Right renal pelvis (tissue), 4 donors: ENCODE measurements at regions not wholly inside any gene's neighbourhood (a gene's known extent, or its start where the extent isn't known, plus 50 kb on each side); places are given as distances from the start of the nearest gene placed in this dataset.

Source experiments
- DNase-seq, 4 donors: peaks; one replicate each; pipeline ENCODE4 v3.0.0-alpha.2; 2013; ENCODE audit warnings: low read depth in 4 of 4, low spot score in 3 of 4, missing footprints in 1 of 4

DNA sequence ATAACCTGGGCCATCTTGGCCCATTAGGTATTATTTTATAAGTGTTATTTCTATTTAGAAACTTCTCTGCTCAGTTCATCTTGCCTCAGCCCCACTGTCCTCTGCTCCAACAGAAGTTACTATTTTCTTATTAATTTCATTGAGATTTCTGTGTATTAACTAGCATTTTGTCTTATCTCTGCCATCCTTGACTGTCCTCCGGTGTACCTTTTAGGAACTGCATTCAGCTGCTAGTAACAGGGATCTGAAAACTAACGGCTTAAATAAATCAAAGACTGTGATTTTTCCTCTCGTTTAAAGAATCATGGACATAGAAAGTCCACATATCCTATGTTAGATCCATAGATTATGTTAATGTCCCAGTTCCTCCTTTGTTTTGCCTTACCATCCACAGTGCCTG, 382.5 kb downstream of the MATN1 start:
- DNase-seq = no peak

DNA sequence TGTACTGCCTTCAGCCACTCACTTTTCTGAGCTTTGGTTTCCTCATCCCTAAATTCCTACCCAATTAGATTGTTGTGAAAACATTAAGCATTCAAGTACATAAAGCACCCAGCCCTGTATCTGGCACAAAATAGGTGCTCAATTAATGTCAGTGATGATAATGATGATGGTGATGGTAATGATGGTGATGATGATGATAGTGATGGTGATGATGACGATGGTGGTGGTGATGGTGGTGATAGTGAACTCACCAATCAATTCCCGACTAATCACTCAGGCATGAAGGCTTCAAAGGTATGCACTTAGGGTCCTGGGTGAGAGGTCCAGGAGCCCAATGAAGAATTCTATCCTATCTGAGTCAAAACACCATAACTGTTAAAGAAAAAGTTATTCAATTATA, 383.5 kb downstream of the MATN1 start:
- DNase-seq = no peak

DNA sequence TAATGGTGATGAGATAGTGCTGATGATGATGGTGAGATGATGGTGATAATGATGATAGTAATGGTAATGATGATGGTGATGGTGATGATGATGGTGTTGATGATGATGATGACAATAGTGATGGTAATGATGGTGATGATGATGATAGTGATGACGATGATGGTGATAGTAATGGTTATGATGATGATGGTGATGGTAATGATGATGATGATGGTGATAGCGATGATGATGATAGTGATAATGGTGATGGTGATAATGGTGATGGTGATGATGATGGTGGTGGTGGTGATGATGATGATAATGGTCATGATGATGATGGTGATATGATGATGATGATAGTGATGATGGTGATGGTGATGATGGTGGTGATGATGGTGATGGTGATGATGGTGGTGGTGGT, 384.6 kb downstream of the MATN1 start:
- no peak for DNase-seq

DNA sequence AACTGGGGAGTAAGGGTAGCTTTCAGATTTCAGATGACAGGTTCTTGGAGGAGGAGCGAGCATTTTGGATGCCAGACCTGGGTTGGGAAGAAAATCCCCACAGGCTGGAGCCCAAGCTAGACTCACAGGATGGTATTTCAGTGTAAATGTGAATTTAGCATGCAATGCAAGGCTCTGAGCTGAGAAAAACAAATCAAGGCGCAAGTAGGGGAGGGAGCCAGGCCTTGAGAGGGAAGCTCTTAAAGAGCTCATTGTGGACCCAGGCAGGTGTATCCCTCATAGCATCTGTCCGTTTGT, 386.1 kb downstream of the MATN1 start:
- no peak for DNase-seq

DNA sequence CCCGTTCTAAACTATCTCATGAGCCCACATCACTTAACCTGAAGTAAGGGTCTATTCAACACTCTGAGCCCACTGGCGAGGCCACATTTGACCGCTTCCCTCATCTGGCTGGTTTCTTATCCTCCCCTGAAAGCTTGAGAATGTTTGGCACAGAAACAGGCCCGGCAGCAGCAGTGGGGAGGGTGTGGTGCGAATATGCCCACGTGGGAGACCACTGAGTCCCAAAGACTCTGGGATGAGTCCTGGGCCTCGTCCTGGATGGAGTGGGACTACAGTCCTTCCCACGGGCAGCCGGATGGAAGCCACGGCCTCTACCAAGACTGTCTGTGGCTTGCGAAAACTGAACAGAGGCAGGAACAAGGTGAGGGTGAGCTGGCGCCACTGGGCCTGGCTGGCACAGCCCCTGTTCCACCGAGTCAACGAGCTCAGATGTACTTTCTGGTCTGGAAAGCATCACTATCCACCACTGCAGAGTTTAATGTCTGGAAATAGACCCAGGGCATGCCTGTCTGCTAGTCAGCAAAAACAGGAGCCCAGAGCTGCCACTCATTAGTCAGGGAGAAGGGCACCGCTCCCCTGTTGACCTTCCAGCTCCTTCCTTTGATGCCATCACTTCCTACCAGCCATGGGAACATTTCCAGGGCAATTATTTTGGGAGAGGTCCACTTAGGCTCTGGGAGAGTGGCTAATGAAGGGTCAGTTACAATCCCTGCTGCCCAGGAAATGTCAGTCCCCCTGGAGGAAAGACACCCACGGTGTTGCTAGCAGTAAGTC, 386.6 kb downstream of the MATN1 start:
- DNase-seq = no peak

DNA sequence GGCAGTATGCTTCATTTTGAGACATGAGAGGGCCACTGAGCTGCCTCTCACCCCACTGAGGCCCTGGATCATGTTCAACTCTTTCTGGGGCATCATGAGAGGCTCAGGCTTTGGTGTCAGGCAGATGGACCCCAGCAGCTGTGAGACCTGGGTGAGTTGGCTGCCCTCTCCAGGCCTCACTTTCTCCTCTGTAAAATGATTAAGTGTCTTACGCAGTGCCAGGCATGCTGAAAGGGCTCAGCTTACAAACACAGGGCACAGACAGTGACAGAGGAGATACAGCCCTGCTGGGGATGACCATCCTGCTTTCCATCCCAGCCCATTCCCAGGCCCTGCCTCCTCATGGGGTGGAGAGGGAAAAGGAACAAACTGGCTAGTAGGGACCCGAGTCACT, 387.4 kb downstream of the MATN1 start:
- DNase-seq = no peak

DNA sequence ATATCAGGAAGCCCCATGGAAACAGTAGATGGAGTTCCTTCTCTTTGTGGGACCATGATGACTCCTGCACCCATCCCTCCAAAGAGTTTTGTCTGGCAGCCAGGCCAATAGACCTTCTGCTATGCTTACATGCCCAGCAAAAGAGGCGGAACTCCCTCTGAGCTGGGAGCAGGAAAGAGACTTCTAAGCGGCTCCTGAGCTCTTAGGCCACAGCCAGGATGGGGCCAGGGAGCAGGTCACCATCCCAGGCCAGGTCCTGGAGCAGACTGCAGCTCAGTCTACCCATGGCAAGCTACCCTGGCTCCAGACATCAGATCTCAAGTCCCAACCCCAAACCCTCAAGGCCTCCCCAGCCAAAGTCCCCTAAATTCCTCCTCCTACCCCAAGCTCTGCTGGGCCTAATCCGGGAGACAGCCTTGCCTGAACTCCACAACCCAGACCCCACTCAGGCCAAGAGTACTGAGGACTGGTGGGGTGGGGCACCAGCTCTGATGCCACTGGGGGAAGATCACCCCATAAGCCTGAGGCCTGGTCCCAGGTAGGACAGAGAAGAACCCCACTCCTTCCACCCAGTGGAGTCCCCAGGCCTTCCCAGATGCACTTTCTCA, 387.9 kb downstream of the MATN1 start:
- no peak for DNase-seq

DNA sequence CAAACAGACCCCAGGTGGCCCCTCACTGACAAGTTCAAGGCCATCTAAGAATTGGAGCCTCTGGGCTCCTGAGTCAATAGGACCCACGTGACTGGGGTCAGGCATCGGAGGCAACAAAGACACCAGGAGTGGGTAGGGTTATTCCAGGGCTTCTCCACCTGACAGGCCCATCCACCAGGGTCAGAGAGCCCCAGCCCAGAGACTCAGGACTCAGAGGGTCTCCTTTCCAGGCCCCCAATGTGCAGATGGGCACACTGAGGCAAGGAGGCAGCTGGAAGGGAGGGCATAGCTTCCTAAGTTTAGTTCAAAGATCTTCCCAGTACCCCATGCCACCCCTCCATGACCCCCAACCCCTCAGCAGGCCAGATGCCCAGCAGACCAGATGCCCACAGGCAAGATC, 388.6 kb downstream of the MATN1 start:
- DNase-seq = no peak

DNA sequence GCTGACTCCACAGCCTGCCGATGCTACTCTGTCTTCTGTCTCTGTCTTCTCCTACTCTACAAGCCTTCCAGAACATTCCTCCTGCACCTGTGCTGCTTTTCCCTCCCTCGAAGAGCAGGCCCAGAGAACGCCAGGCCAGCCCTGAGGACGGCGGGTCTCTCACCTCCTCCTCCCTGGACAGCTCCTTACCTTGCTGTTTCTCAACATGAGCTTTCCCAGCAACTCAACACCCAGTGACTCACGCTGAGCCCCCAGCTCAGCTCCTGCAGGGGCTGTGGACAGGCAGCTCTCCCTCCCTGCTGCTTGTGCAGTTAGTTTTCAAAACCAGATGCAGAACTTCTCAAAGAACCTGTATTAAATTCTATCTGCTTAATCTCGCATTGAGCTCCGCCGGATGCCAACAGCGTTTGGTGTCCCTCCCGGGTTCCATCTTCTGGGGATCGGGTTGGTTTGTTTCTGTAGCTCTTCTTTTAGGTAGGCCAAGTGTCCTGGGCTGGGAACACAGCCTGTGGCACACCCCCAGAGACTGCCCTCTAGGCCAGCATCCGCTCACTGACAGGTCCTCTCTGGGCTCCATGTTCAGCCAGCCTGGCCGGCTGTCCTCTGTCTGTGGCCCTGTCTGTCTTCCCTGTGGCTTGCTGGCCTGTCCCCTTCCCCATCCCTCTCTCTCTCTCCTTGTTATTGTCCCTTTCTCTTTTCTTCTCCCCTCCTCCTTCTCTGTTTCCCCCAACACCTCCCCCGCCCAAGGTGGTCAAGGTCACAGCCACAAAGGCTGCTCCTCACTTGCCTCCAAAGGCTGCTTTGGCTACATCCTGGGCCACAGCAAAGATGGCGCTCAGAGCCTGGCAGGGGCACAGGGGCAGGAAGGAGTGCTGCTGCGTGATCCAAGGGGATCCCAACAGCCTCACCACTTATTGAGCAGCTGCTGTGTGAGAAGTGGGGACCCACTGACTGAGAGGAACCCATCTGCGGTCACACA, 391.0 kb downstream of the MATN1 start:
- DNase-seq = no peak

DNA sequence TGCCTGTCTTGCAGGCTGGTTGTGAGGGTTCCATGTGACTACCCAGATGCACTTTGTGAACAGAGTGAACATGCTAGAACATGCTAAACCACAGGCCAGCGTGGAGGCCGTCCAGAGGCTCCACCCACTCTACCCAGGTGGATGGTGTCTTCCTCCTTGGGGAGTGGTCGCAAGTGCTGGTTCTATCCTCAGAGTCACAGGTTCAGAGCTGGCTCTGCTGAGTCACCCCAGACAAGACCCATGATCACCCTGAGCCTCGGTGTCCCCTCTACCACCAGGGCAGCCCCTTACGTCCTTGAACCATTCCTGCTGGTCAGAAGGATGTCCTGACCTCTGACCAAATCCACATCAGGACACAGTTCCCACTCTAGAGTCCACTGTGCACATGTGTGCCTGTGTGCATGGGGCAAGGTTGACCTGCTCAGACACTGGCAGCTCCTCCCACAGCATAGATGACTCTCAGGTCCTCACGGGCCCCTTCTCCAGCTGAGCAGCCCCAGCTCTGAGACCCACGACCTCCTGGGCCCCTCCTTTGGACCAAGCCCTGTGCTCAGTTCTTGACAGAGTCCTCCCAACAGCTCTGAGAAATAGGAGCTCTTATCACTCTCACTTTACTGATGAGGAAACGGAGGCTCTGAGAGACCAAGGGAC, 391.8 kb downstream of the MATN1 start:
- no peak for DNase-seq

DNA sequence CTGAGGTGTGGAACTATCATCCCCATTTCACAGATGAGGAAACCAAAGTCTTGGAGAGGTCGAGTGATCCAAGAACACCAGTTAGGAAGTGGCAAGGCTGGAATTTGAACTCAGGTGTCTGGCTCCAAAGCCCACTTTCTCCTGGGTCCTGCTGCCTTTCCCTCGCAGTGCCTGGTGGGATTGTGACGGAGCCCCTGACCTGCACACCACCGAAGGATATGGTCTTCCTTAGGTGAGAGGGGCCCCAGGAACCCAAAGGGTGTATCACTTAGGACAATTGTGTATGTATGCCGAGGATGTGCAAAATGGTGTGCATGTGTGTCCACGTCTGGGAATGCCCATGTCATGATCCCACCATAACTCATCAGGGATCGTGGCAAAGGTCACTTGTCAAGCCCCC, 392.7 kb downstream of the MATN1 start:
- no peak for DNase-seq

DNA sequence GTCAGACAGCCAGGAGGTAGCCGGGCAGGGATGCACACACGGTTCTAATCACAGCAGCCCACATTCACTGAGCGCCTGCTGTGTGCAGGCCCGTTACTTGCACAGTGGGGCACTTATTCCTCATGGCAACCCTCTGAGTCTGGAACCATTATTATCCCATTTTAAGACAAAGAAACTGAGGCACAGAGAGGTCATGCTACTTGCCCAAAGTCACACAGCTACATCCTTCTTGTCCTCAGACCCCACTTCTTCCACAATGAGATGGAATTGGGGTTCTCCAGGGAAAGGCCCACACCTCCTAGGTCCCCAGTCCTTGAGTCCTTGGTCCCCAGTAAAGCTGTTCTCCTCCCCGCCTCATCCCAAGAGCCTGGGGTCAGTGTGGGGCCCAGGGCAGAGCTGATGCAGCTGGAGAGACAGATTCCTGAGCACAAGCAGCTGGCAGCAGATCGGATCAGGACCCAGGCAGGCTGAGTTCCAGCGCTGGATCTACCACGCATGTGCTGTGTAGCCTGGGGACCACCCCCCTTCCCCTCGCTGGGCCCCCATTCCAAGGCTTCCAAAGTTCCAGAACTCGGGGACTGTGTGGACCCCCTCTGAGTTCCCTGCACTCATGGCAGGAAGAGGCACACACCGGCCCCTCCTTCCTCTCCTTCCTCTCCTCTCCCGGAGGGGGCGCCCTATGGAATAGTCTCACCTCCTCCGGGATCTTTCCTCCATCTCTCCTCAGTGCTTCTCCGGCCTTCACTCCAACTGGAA, 393.4 kb downstream of the MATN1 start:
- no peak for DNase-seq

DNA sequence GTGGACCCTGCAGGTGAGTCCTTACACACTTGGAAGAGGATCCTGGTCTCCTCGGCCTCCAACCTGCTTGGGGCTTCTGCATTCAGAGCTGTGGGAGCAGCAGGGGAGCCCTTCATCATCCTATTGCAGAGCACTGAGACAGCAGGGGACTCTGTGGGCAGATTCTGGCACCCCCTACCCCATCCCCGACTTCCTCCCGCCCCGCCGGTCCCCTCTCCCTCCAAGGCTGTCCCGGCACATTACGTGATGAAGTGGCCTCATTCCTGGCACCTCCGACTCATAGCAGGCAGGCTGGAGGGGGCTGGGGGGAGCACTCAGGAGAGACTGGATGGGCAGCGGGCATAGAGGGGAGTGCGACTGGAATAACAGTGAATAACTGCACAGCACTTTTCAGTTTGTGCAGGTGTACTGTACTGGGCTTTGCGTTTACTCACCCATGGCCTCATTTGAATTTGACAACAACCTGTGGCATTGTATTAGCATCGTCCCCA, 394.1 kb downstream of the MATN1 start:
- no peak for DNase-seq

DNA sequence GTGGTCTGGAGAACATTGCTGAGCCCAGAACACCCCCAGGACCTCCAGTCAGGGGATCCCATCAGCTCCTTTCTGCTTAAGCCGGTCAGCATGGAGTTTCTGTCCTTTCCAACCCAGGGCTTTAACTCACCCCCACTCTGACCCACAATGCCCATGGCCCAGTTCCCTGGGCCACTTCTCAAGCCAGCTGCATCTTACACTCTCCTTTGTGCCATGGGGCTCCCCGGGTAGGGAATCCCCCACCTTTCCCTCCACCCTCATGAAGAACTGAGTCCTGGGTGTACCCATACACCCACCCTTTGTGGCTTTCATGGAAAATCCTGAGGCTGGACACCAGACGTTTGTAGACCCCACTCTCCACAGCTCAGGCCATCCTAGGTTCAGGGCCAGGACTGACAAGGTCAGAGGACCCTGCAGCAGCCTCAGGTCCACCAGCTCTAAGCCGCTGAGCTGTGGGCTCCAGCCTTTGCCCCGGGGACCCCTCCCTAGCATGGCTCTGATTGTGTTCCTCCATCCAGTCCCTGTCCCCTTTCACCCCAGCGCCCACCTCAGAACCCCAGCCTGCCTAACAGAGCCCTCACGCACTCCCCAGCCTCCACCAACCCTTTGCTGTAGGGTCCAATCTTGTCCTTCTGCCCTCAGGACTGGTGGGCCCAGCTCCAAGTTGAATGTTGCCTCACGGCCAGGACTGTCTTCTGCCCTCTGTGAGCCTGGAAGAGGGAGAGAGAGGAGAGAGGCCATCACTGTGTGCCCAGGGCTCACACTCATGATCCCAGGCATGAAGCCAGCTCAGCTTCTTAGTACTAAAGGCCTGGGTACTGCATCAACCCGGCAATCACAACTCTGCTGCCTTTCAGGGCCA, 394.8 kb downstream of the MATN1 start:
- no peak for DNase-seq

DNA sequence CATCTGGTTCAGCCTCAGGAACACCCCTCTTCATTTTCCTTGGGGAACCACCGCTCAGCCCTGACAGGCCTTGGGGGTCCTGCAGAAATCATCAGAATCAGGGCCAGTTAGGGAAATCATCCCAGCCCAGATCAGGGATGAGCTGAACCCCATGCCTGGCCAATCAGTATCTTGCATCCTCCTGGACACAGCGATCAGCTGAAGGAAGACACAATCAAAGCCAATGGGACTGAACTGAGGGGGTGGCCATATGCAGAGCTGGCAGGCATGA, 395.4 kb downstream of the MATN1 start:
- no peak for DNase-seq

DNA sequence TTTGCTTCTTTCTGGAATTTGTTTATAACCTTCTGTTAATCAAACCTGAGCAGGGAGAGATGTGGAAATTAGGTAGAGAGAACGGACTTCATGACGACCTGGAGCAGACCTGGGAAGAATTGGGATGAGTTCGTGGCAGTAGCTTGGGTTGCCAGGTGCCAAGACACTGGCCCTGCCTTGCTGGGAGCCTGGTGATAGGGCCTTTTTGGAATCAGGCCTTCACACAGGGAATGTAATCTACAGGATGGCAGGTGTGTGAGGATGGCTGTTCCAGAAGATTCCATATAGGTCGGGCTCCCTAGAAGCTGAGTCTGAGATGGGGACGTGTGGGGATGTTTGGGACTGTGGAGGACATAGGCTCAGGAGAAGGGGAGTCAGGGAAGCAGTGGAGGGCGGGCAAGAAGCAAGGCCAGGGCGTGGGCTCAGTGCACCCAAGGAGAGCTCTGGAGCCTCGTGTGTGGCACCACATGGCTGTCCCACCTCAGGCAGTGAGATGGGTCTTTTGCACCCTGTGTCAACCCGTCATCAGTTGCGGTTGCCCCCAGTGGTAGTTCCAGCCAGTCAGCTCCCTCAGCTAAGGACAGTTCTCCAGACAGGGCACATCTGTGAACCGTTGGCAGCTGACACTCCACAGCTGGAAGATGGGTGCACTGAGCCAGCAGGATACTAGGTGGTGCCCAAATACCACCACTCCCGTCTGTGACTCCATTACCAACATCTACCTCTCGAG, 395.9 kb downstream of the MATN1 start:
- DNase-seq = no peak

DNA sequence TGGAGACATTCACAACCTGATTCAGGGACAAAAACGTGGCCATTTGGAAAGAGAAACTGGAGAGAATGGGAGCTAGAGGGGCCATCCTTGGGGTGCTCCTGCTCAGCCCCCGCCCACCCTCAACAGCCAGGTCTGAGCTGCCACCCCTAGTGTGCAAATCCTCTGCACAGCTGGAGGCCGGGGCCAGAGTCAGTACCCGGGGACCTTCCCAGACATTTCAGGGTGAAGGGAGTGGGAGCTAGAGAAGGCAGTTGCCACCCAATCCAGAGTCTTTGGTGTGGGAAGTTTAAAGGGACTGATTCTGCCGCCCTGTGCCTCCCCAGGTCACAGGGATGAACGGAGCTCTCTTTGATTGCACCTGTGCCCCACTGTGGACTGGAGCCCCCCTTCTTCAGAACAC, 397.4 kb downstream of the MATN1 start:
- DNase-seq = no peak

DNA sequence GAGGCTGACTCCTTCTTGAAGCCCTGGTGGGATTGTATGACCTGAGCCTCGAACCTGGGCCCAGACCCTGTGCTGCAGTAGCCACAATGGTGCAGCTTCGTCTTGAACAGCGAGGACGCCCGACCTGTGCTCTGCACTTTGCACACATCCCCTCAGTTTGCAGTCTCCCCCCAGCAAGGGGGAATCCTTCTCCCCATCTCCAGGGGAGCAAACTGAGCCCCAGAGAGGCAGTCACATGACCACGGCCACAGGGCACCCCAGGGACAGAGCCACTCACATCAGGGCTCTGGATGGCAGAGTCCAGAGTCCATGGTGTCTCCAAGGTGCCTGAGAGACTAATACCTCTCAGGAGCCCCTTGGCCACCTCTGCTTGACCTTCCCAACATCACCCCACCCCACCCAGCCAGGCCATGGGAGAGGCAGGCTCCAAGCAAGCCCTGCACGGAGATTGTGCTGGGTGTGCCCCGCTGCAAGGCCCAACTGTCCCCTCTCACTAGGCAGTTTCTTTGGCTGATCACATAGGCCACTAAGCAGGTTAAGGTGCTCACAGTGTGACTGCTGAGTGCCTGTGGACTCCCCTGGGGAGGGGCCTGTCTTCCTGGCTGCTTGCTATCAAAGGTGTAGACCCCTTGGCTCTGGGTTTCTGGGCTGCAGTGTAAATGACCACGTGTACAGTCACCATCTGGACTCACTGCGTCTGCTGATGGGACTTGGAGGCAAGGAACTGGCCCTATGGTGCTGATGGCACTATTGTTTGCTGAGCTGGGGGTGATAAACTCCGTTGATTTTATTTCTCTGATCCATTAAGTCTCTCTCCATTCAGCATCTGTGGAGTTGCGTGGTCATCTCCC, 398.1 kb downstream of the MATN1 start:
- no peak for DNase-seq
